ENCODE measurements at regions not wholly inside any gene's neighbourhood (a gene's known extent, or its start where the extent isn't known, plus 50 kb on each side); places are given as distances from the start of the nearest gene placed in this dataset.
A peak's percentile ranks its signal among the peaks of the same experiment; 100 is the strongest.

DNA sequence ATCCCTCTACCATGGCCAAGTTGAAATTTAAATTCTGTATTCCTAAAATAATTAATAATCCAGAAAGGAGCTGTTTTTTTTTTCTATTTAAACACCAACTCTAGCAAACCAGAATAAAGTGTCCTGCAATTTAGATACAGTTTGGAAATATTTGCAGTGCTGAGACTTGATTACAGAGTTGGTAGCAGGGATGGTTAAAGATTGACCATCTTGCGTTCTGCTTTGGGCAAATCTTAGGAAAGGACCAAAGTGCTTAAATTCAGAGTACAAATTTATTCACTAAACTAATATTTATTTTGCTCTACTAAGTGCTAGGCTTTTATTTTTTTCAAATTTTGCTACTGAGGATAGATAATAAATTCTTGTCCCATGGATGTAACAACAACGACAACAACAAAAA lies 180.2 kb upstream of the AADAT start:
- Histone ChIP-seq H2BK120ac (ENCODE audit: insufficient read depth, low read length, poor library complexity) (no peak overlapping the region), H4K91ac (ENCODE audit: low read depth, low read length) (no peak overlapping the region), H2BK5ac (ENCODE audit: low read depth, low read length, poor library complexity) (no peak overlapping the region), H3K14ac (ENCODE audit: low read length) (no peak overlapping the region), H3K4me3 (ENCODE audit: low read depth, low read length) (no peak overlapping the region), H3K9ac (ENCODE audit: low read length) (no peak overlapping the region), H2BK12ac (ENCODE audit: low read length) (no peak overlapping the region), H2AFZ (ENCODE audit: insufficient read depth, low read length, poor library complexity) (no peak overlapping the region), H3K27ac (ENCODE audit: low read depth, low read length) (no peak overlapping the region), H3K4me1 (ENCODE audit: control insufficient read depth in 1 of 2, insufficient read depth in 2 of 2, low read length in 2 of 2) (no peaks in the 10 kb centered on the region), H4K8ac (ENCODE audit: low read depth, low read length) (no peak overlapping the region), H3K36me3 (ENCODE audit: control insufficient read depth in 1 of 2, insufficient read depth in 2 of 2, low read length in 2 of 2) (no peaks in the 10 kb centered on the region), H4K12ac (ENCODE audit: low read depth, low read length) (no peak overlapping the region), H3K18ac (ENCODE audit: low read length) (no peak overlapping the region), H3K23ac (ENCODE audit: low read length) (no peak overlapping the region), H3K4me2 (ENCODE audit: low read length) (no peak overlapping the region), H3K9me3 (ENCODE audit: insufficient read depth, low read depth, low read length) (no peaks in the 10 kb centered on the region), H3K27me3 (ENCODE audit: insufficient read depth, low read length) (no peaks in the 10 kb centered on the region), H3K4ac (ENCODE audit: low read depth, low read length) (no peak overlapping the region), H2AK5ac (ENCODE audit: low read length) (no peak overlapping the region), H3K79me2 (ENCODE audit: control insufficient read depth, insufficient read depth, low read length, poor library complexity) (no peaks in the 10 kb centered on the region), H3K79me1 (ENCODE audit: low read length) (no peaks in the 10 kb centered on the region)
- no peak for DNase-seq
- WGBS (ENCODE audit: extremely low coverage, insufficient coverage, insufficient read length): no CpG with 5 or more reads among the region's 2 CpGs

DNA sequence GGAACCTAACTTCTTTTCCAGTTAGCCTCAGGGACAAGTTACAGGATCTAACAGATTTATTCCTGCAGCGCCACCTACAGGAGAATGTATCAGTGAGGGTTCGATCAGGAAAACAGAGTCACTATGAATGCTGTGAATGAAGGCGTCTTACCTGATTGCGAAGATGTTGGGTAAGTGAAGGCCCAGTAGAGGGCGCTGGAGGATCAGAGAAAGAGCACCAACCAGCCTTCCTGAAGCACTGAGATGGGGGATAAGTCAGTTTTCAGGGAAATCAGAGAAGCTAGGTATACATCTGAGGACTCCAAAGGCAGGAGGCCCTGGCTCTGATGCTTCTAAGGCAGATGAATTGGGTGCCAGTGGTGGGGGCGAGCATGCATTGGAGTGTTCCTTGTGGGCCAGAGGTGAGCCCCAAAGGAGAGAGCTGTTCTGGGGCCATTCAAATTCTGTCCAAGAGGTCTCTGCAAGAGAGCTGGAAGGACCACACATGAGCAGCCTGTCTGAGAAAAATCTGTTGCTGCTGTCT lies 169.9 kb upstream of the AADAT start:
- no peak overlapping the region for H4K91ac ChIP-seq (ENCODE audit: low read depth, low read length)
- no peaks in the 10 kb centered on the region for H3K79me2 ChIP-seq (ENCODE audit: control insufficient read depth, insufficient read depth, low read length, poor library complexity)
- H3K4ac ChIP-seq (ENCODE audit: low read depth, low read length): no peak overlapping the region
- no peak overlapping the region for H3K23ac ChIP-seq (ENCODE audit: low read length)
- no peak overlapping the region for H3K4me3 ChIP-seq (ENCODE audit: low read depth, low read length)
- WGBS (ENCODE audit: extremely low coverage, insufficient coverage, insufficient read length): no CpG with 5 or more reads among the region's 6 CpGs
- H3K14ac ChIP-seq (ENCODE audit: low read length): no peak overlapping the region
- H3K4me1 ChIP-seq (ENCODE audit: control insufficient read depth in 1 of 2, insufficient read depth in 2 of 2, low read length in 2 of 2): no peaks in the 10 kb centered on the region
- H3K4me2 ChIP-seq (ENCODE audit: low read length): no peak overlapping the region
- no peak overlapping the region for H3K18ac ChIP-seq (ENCODE audit: low read length)
- no peak overlapping the region for H3K27ac ChIP-seq (ENCODE audit: low read depth, low read length)
- H2BK120ac ChIP-seq (ENCODE audit: insufficient read depth, low read length, poor library complexity): no peak overlapping the region
- no peaks in the 10 kb centered on the region for H3K27me3 ChIP-seq (ENCODE audit: insufficient read depth, low read length)
- no peak overlapping the region for H2AFZ ChIP-seq (ENCODE audit: insufficient read depth, low read length, poor library complexity)
- H3K79me1 ChIP-seq (ENCODE audit: low read length): no peaks in the 10 kb centered on the region
- H3K9me3 ChIP-seq (ENCODE audit: insufficient read depth, low read depth, low read length): no peaks in the 10 kb centered on the region
- H2AK5ac ChIP-seq (ENCODE audit: low read length): no peak overlapping the region
- H3K36me3 ChIP-seq (ENCODE audit: control insufficient read depth in 1 of 2, insufficient read depth in 2 of 2, low read length in 2 of 2): no peaks in the 10 kb centered on the region
- no peak overlapping the region for H2BK12ac ChIP-seq (ENCODE audit: low read length)
- H2BK5ac ChIP-seq (ENCODE audit: low read depth, low read length, poor library complexity): no peak overlapping the region
- H3K9ac ChIP-seq (ENCODE audit: low read length): no peak overlapping the region
- DNase-seq: peak; percentile 87 to 97
- no peak overlapping the region for H4K8ac ChIP-seq (ENCODE audit: low read depth, low read length)
- no peak overlapping the region for H4K12ac ChIP-seq (ENCODE audit: low read depth, low read length)

GRCh38 chr4:170256807-170257206 lies 167.1 kb upstream of the AADAT start:
- Histone ChIP-seq H2BK5ac (ENCODE audit: low read depth, low read length, poor library complexity) (no peak overlapping the region), H3K4me3 (ENCODE audit: low read depth, low read length) (no peak overlapping the region), H3K18ac (ENCODE audit: low read length) (no peak overlapping the region), H4K8ac (ENCODE audit: low read depth, low read length) (no peak overlapping the region), H3K79me1 (ENCODE audit: low read length) (no peaks in the 10 kb centered on the region), H3K79me2 (ENCODE audit: control insufficient read depth, insufficient read depth, low read length, poor library complexity) (no peaks in the 10 kb centered on the region), H3K36me3 (ENCODE audit: control insufficient read depth in 1 of 2, insufficient read depth in 2 of 2, low read length in 2 of 2) (no peaks in the 10 kb centered on the region), H3K4me2 (ENCODE audit: low read length) (no peak overlapping the region), H3K14ac (ENCODE audit: low read length) (no peak overlapping the region), H4K91ac (ENCODE audit: low read depth, low read length) (no peak overlapping the region), H3K27ac (ENCODE audit: low read depth, low read length) (no peak overlapping the region), H3K9ac (ENCODE audit: low read length) (no peak overlapping the region), H3K9me3 (ENCODE audit: insufficient read depth, low read depth, low read length) (no peaks in the 10 kb centered on the region), H2BK120ac (ENCODE audit: insufficient read depth, low read length, poor library complexity) (no peak overlapping the region), H4K12ac (ENCODE audit: low read depth, low read length) (no peak overlapping the region), H3K4ac (ENCODE audit: low read depth, low read length) (no peak overlapping the region), H2BK12ac (ENCODE audit: low read length) (no peak overlapping the region), H2AK5ac (ENCODE audit: low read length) (no peak overlapping the region), H3K4me1 (ENCODE audit: control insufficient read depth in 1 of 2, insufficient read depth in 2 of 2, low read length in 2 of 2) (no peaks in the 10 kb centered on the region), H3K27me3 (ENCODE audit: insufficient read depth, low read length) (no peaks in the 10 kb centered on the region), H2AFZ (ENCODE audit: insufficient read depth, low read length, poor library complexity) (no peak overlapping the region), H3K23ac (ENCODE audit: low read length) (no peak overlapping the region)
- DNase-seq: no peak

DNA sequence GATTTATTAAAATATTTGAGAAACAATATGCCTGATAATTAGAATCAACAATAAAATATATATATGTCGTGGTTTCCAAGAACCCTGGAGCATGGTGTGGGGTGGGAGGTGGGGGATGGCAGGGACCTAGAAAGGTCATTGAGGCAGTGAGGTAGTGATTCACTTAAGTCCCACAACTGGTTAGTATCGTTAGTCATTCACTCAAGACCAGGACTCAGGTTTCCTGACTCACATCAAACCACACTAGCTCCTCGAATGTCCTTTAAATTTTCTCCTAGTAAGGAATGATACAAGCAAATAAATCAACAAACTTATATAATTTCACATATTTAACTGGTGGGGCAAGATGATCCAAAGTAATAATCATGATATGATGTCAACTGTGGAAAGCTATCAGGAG lies 158.8 kb upstream of the AADAT start:
- Histone ChIP-seq H3K79me1 (ENCODE audit: low read length) (no peaks in the 10 kb centered on the region), H3K18ac (ENCODE audit: low read length) (no peak overlapping the region), H2AK5ac (ENCODE audit: low read length) (no peak overlapping the region), H3K14ac (ENCODE audit: low read length) (no peak overlapping the region), H3K9me3 (ENCODE audit: insufficient read depth, low read depth, low read length) (no peaks in the 10 kb centered on the region), H3K27ac (ENCODE audit: low read depth, low read length) (no peak overlapping the region), H2BK5ac (ENCODE audit: low read depth, low read length, poor library complexity) (no peak overlapping the region), H3K27me3 (ENCODE audit: insufficient read depth, low read length) (no peaks in the 10 kb centered on the region), H3K4ac (ENCODE audit: low read depth, low read length) (no peak overlapping the region), H3K9ac (ENCODE audit: low read length) (no peak overlapping the region), H3K4me1 (ENCODE audit: control insufficient read depth in 1 of 2, insufficient read depth in 2 of 2, low read length in 2 of 2) (peaks cover 0 to 3% of the 10 kb centered on the region in 2 experiments), H2BK12ac (ENCODE audit: low read length) (no peak overlapping the region), H3K36me3 (ENCODE audit: control insufficient read depth in 1 of 2, insufficient read depth in 2 of 2, low read length in 2 of 2) (no peaks in the 10 kb centered on the region), H3K23ac (ENCODE audit: low read length) (no peak overlapping the region), H3K79me2 (ENCODE audit: control insufficient read depth, insufficient read depth, low read length, poor library complexity) (no peaks in the 10 kb centered on the region), H2BK120ac (ENCODE audit: insufficient read depth, low read length, poor library complexity) (no peak overlapping the region), H4K91ac (ENCODE audit: low read depth, low read length) (no peak overlapping the region), H3K4me2 (ENCODE audit: low read length) (no peak overlapping the region), H4K8ac (ENCODE audit: low read depth, low read length) (no peak overlapping the region), H4K12ac (ENCODE audit: low read depth, low read length) (no peak overlapping the region), H2AFZ (ENCODE audit: insufficient read depth, low read length, poor library complexity) (no peak overlapping the region), H3K4me3 (ENCODE audit: low read depth, low read length) (no peak overlapping the region)
- WGBS (ENCODE audit: extremely low coverage, insufficient coverage, insufficient read length): no CpG with 5 or more reads among the region's 3 CpGs
- DNase-seq: no peak
